Epithelial cell of prostate (primary cell): ENCODE measurements at regions not wholly inside any gene's neighbourhood (a gene's known extent, or its start where the extent isn't known, plus 50 kb on each side); places are given as distances from the start of the nearest gene placed in this dataset.

Experiments used
- DNase-seq: peaks from one replicate; pipeline ENCODE4 v3.0.0-alpha.2; 2011; ENCODE audit warnings: low read depth, low spot score
- H3K27ac ChIP-seq: fragments of 450-650 bp; 2 replicates; pipeline ENCODE4 v1.5.1; 2017; ENCODE audit warnings: mild to moderate bottlenecking

DNA sequence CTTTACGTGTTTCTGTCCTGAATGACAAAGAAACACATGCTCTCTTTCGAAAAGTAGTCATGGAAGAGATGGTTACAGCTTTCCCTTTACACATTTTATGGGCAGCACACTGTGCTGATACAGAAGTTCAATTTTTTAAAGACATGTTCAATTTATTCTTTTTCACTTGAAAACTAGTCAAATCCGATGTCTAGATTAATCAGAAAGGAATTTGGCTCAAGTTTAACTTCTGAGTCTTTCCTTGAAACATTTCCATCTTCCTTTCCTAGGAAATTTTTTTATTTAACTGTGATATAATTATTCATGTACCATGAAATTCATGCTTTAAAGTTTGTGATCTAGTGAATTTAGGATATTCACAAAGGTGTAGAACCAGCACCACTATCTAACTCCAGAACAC lies 360.1 kb downstream of the TNS3 start:
- DNase-seq, result no peak

GRCh38 chr7:47218378-47219176 lies 363.3 kb downstream of the TNS3 start:
- no peak overlapping the region for H3K27ac ChIP-seq
- no peak for DNase-seq

More for the DNA sequence above, 360.1 kb downstream of the TNS3 start:
- no peak overlapping the region for H3K27ac ChIP-seq

DNA sequence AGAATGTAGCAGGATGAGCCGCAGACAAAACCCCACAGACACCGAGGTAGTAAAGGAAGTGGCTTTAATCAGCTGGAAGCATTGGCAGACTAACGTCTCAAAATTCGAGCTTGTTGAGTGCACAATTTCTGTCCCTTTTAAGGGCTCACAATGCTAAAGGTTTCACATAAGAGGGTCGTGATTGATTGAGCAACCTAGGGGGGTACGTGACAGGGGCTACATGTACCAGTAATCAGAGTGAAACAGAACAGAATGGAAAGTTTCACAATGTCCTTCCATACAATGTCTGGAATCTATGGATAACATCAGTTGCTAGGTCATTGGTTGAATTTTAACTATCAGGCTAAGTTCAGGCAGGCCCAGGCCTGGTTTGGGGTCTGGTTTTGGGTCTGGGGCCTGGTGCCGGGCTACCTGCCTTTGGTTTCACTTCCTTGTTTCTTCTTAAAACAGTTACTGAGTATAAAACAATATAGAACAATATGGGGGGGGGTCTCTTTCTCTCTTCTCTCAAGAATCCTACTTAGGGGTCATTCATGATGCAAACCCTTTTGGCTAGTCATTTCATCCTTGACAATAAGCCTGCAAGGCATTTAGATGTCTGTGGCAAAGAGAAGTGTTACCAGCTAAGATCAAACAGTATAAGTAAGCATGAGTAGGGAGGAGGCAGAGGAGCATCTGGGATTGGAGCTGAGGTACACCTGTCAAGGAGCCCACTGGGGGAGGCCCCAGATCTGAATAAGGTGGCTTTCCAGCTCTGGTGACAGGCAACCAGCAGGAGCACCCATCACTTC lies 364.1 kb downstream of the TNS3 start:
- DNase-seq, result no peak
- no peak overlapping the region for H3K27ac ChIP-seq

DNA sequence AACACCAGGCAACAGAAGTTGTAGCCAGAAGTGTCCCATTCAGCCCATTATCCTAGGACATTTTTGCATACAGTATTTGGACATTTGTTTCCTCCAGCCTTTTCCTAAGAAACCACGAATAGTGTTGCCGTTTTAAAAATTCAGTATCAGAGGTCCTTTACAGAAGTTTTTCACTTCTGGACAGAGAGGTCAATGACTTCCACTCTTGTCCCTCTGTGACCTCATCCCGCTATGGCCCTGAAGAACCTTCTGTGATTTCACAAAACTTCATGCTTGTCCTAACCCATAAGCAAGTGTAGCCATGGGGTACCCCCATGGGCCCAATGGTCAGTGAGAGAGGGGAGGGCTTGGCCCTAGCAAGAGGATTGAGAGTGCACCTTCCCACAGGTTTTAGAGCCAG lies 364.8 kb downstream of the TNS3 start:
- DNase-seq, result no peak
- no peak overlapping the region for H3K27ac ChIP-seq

- no peak overlapping the region for H3K27ac ChIP-seq
- no peak for DNase-seq
These were observed 365.5 kb downstream of the TNS3 start for GRCh38 chr7:47216439-47216838.

DNA sequence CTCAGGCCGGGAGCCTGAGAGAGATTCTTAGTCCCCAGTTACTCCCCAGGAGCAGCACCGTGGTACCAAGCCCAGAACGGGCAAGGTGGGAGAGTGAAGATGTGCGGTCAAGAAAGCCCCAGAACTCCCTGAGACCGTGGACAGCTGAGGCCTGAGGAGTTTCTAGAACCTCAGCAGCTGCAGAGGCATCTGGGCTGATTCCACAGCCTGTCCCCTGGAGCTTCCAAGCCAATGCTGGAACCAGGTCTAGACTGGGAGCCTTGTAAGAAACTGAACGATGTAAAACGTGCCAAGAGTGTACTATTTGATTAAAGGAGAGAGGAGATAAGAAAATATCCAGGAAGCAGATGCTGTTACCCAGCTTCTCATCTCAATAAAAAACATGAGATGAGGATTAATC lies 366.3 kb downstream of the TNS3 start:
- no peak for DNase-seq
- H3K27ac ChIP-seq, result no peak overlapping the region

DNA sequence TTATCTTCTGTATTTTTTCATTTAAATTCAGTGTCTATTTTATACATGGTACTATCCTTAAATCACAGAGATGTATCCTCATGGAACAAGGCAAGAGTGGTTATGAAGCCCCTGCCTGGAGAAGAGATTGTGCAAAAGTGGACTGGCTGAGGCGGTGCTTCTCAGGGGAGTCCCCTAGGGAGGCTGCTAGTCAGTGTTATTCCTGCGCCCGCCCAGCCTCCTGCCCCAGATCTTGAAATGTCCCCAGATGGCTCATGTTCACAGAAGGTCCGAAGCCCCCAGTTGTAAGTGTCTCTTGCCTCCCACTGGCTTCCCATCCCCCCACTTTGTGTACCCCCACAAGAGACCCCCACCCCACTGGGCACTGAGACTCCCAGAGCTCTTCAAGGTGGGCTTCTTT lies 366.9 kb downstream of the TNS3 start:
- no peak for DNase-seq
- H3K27ac ChIP-seq, result no peak overlapping the region

- DNase-seq, result no peak
- H3K27ac ChIP-seq, result no peak overlapping the region
These were observed 368.6 kb downstream of the TNS3 start for GRCh38 chr7:47213276-47213675.

GRCh38 chr7:47211519-47211973 lies 370.4 kb downstream of the TNS3 start:
- DNase-seq, result no peak
- H3K27ac ChIP-seq, result no peak overlapping the region

DNA sequence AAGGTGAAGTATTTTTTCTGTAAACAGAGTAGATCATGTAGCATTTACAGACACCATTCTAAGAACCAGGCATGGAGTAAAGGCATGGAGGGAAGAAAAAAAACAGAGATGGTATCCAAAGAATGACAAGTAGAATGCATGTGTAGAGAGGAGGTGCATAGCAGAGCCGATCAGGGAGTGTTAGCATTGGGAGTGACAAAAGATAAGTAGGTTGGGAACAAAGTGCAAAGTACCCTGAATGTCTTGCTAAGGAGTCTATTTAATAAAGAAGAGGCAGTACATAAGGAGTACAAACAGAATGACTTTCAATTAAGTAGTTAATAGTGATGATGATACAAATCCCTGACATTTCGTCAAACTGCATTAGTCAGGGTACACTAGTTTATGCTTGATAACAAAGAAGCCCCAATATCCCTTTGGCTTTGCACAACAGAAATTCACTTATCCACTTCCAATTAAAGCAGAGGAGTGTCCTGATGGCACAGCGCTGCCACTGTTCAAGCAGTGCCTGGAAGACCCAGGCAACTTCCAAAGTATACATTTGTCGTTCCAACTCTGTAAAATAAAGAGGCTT lies 371.5 kb downstream of the TNS3 start:
- no peak overlapping the region for H3K27ac ChIP-seq
- no peak for DNase-seq

DNA sequence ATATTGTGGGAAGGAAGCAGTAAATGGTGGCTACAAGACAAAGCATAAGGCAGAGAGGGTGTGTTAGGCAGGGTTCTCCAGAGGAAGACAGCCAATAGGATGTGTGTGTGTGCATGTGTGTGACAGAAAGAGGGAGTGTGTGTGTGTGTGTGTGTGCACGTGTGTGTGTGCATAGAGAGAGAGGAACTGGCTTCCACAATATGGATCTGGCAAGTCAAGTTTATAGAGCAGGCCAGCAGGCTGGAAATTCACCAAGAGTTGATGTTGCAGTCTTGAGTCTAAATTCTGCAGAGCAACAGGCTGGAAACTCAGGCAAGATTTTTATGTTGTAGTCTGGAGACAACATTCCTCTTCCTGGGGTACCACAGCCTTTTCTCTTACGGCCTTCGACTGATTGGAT lies 374.0 kb downstream of the TNS3 start:
- DNase-seq, result no peak
- no peak overlapping the region for H3K27ac ChIP-seq

DNA sequence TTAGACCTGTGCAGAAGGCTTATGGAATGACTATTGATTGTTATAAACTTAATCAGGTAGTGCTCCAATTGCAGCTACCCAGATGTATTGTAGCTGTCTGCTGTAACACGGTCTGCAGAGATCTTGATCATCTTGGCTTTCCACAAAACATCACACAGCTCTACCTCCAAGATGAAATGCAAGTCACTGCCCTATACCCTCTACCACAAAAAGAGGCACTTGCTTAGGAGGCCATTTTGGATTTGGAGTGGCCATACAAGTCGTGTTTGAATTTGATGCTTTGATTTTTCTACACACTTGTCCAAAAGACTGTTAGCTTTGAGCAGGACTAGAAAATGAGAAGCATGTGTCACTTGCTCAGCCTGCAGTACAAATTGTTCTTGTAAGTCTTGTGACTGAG lies 377.2 kb downstream of the TNS3 start:
- H3K27ac ChIP-seq, result no peak overlapping the region
- DNase-seq, result no peak

DNA sequence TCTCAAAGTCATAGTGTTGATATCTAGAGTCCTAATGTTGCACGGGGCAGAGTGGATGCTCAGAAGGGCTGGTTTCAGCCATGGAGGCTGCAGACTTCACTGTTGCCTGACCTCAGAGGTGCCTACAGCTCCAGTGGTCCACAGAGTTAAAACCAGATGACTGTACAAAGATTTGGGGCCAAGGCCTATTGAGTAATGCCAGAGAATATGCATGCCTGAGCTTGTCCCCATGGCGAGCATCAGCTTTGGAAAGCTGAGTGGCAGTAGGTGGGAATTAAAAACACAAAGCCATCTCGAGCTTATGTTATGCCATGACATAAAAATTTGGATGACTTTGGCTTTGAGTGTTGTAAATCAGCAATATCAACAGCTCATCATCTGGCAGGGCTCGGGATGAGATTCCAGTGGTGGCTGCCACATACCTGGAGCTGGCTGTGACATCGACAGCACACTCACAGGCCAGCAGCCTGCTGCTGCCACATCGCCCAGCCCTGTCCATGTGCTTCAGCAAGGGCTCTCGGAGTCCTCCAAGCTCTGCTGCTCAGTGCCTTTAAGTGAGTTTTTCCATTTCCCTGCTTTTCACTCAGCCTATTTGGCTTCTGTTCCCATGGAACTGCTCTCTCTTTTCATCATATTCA lies 379.6 kb downstream of the TNS3 start:
- no peak for DNase-seq
- no peak overlapping the region for H3K27ac ChIP-seq

- no peak for DNase-seq
- H3K27ac ChIP-seq, result no peak overlapping the region
These were observed 383.8 kb downstream of the TNS3 start for GRCh38 chr7:47198159-47198558.

GRCh38 chr7:47197486-47197885 lies 384.4 kb downstream of the TNS3 start:
- no peak overlapping the region for H3K27ac ChIP-seq
- no peak for DNase-seq

- no peak overlapping the region for H3K27ac ChIP-seq
- DNase-seq, result no peak
These were observed 385.2 kb downstream of the TNS3 start for GRCh38 chr7:47196737-47197136.

- no peak overlapping the region for H3K27ac ChIP-seq
- no peak for DNase-seq
These were observed 385.7 kb downstream of the TNS3 start for GRCh38 chr7:47196106-47196645.

- DNase-seq, result no peak
- H3K27ac ChIP-seq, result no peak overlapping the region
These were observed 386.3 kb downstream of the TNS3 start for GRCh38 chr7:47195641-47196040.

DNA sequence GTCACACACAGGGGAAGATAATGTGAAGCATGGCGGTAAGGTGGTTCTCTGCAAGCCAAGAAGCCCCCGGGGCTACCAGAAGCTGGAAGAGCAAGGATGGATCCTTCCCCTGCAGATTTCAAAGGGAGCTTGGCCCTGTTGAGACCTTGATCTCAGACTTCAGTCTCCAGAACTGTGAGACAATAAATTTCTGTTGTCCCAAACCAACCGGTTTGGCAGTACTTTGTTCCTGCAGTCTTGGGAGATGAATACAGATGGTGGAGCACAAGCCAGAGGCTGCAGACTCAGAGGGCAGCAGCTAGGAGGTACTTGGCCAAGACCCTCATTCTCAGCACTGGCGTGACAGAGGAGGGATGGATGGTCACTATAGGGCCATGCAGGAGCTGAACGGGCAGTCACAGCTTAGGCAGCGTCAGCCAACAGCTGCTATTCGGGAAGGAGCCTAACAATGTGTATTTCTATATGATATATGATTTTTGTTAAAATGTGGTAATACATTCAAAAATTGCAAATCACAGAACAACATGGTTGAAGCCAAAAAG lies 387.3 kb downstream of the TNS3 start:
- no peak for DNase-seq
- H3K27ac ChIP-seq, result no peak overlapping the region

- H3K27ac ChIP-seq, result no peak overlapping the region
- no peak for DNase-seq
These were observed 388.9 kb downstream of the TNS3 start for GRCh38 chr7:47192978-47193377.
